Activated T-cell treated with anti-CD3 and anti-CD28 coated beads, Interleukin-2, amount 50 U/mL, for 48 hours (primary cell): ENCODE measurements at regions not wholly inside any gene's neighbourhood (a gene's known extent, or its start where the extent isn't known, plus 50 kb on each side); places are given as distances from the start of the nearest gene placed in this dataset.

Experiments used
- DNase-seq, 2 experiments: peaks; one replicate each; pipeline ENCODE4 v3.0.0-alpha.2; 2020

DNA sequence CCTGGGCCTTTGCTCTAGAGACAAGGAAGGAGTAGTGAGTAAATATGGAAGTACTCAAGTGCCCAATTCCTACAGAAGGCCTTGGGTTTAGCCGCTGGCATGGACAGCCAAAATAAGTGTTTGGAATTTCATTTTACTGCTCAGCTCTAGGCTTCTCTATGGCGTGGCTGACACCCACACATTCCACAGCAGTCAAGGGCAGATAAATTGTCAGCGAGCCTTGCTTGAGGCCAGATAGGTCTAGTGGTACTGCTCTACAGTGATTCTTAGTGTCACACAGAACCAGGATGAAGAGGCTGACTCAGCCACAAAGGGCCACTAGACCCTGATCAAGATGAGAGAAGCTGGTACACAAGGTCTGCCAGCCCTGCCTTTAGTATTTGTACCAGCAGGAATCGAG is 111.0 kb upstream of the NFIB start:
- DNase-seq: no peak

DNA sequence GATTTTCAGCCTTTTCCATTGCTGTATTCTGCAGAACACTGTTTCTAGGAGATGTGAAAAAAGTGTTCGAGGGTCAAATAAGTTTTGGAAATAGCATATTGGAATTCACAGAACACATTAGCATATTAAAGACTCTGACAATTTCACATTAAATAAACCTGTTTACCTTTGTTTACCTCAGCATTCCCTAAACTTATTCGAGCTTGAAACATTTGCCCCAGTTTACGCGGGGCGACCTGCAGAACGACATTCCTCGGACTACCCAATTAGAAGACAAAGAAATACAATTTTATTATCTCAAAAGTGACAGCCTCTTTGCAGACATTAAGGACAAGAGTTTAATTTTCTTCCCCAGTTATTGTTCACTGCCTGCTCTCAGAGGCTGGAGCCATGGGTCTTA is 110.3 kb upstream of the NFIB start:
- DNase-seq: no peak

DNA sequence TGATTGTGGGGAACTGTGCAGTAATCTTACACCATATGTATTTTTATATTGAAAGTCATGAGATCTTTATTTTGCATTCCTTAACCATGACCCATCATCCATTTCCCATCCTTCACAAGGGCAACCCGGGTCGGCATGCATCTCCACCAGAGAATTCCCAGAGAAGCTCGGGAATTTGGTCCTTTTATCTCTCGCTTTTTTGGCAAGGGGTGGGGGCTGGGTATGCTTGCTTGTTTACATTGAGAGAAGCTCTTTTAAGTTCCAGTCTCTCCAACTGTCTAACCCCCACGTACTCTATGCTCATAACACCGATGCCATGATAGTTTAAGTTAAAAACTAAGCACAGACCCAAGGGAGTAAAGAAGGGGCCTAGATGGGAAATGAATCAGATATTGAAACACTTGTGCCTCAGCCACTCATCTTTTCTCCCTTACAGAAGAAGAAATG is 109.9 kb upstream of the NFIB start:
- DNase-seq: no peak

DNA sequence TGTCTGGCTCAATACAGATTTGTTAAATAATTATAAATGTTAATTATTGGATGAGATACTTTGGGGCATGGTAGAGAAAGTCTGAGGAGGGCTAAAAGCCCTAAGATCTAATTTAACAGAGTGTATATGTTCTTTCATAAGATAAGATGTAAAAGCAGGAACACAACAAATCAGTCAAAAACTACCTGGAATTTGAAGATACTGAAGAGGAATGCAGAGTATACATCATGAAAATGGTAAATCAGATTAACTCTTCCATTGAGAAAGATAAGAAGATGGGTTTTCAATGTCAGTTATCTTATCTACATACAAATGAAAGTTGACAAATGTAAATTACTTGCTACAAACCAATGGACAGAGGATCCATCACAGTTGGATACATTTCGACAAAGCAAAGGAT is 107.3 kb upstream of the NFIB start:
- no peak for DNase-seq

DNA sequence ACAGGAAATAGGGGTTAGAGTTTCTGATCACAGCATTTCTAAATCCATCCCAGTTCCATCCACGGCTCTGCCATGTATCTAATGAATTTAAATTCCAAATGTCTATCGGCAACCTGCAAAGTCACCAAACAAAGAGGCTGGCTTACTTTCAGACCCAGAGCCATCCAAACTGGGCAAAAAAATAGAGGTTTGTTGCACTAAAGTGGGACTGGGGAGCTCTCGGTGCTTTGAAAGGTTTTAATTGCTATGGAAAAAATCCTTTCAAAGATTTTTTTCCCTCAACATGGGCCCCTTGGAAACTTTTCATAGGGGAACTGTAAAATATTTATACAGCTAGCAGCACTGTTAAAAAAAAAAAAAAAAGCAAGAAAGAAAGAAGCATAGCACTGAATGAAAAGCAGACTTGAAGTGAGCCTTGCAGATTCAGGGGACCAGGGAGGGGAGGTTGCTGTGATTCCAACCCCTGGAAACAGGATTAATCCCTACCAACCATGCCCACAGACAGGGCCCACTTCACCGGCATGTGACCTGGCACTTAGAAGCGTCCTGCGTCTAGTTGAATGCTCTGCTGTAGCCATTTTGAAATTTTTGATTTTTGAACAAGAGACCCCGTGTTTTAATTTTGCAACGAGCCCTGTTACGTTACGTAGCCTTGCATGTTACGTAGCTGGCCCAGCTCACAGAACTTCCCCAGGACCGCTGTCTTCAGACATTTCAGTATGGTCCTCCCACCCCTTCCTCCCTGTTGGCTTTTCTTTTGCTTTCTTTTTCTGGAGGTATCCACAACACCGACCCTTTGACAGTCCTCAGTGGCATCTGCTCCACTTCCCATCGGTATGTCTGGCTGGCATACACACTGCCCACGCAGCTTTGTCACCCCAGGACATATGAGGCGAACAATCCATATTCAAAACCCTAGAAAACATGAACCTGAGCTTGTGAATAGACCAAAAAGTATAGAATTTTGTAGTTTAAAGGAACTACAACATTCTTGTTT is 105.3 kb upstream of the NFIB start:
- DNase-seq: no peak

DNA sequence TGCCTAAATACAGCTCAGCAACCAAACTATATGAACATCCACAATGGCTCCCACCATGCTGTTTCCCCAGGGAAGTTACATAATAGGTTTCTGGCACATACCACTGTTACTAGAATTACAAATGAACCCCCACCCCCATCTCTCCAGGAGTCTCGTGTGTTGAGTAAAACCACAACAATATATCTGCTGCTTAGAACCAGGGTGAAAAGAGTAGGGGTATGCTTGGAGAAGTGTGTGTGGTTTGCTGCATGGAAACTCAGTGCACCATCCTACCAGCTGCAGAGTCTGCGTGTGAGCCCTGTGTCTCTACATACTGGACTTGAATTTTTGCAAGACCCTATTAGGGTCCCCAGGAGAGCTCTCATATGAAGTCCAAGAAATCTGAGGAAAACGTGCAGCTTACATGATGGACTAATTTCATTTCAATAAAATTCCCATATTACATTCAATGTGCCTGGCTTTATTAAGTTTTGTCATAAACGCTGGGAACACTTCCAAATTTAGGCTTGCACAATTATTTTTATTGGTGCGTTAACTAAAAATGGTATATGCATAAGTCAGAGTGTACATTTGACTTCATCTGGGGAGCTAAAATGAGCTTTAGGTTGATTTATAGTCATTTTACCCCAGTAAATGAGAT is 104.5 kb upstream of the NFIB start:
- no peak for DNase-seq

DNA sequence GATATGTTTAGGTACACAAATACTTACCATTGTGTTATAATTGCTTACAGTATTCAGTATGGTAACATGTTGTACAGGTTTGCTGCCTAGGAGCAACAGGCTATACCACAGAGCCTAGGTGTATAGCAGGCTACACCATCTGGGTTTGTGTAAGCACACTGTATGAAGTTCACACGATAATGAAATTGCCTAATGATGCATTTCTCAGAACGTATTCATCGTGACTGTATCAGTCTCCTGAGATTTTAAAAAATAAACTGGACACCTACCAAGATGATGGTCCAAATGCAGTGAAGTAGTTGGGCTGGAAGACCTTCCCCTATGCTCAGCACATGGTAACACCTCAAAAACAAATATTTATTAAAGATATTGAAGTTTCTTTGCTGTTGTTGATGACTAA is 103.3 kb upstream of the NFIB start:
- no peak for DNase-seq

DNA sequence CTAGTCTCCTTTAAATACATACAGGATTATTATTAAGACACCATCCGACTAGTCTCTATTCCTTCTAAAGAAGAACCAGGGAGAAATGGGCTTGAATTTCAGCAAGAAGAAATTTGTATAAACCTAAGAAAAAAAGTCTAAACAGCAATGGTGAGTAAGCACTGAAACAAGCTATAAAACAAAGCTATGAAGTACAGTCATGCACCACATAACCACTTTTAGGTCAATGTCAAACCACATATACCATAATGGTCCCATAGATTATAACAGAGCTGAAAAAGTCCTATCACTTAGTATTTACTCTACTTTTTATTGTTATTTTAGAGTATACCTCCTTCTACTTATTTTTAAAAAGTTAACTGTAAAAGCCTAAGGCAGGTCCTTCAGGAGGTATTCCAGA is 102.0 kb upstream of the NFIB start:
- DNase-seq: no peak

DNA sequence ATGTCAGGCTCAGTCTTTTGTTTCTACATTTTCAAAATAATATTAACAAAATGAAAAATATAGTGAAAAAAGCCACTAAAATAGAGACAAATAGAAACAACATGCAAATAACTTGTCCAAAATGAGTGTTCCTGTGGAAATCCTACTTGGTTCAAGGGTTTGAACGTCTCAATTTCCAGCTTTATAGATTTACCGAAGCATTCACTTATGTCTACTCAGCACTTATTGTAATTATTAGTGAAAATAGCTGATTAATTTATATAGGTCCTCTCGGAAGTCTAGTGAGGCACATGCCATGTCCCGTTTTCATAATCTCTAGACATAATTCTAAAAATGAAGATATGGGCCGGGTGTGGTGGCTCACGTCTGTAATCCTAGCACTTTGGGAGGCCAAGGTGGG is 99.9 kb upstream of the NFIB start:
- DNase-seq: no peak

DNA sequence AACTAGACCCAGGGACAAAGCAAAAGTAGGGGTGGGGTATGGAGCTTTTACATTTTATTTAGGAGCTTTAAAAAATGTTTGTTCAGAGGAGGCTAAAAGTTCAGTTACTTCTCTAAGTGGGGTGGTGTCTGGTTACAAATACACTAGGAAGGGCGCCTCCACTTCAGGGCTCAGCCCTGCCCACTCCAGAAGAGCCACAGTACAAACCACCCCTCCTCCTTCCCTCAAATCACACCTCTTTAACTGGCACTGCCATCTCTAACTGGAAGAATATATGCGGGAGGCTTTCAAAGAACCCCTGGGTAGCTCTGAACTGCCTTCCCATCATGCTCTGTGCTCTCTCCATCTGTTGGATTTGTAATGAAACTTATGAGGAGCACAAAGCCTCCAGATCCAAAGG is 98.8 kb upstream of the NFIB start:
- no peak for DNase-seq

DNA sequence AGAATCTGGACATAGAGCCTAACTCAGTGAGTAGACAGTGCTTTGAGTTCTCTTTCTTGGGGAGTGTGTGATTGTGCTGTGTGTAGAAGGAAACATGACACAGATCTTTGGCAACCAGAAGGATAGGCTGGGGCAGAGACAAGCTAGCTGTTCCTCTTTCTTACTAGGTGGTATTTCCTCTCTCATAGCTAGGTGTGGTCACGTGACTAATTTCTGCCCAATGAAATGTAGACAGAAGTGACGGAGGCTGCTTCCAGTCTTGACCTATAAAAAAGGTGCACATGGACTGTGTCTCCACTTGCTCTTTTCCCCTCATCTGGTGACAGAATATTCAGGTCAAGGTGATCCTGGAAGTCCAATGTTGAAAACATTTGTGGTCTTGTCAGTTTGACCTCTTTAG is 92.5 kb upstream of the NFIB start:
- no peak for DNase-seq

DNA sequence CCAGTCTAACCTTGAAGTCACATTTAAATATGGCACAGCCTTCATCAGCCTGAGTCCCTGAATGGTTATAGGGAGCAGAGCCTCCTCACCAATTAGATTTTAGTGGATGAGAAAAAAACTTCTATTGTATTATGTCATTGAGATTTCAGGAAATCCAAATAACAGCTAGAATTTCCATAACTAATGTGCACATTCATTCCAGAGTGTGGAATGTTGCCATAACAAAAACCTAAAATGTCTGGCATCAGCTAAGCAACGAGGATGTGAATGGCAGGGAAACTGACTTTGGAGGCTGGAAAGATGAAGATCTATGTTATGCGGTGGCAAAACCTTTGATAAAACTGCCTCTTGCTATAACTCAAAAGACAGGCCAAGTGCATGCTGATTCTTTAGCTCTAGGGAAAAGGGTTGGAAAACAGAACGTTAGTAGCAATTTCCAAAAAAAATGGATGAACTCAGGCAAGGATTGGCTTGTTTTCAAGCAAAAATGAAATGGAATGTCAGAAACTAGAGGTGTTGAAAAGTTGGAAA is 91.3 kb upstream of the NFIB start:
- no peak for DNase-seq

DNA sequence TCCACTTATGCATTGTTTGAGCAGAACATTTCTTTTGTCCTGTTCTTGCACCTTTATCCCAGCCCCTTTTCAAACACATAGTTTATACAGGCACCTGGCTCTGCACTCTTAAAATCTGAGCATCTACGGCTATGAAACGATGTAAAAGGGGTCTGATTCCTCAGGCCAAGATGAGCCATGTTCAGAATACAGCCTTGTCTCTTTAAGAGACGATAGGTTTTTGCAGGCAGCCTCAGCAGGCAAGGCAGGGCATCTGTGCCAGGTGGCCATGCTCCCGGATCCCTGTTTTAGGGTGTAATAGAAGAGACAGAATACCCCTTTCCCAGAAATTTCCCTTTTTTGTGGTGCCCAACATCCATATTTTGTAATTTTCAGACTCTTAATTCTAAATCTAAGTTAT is 89.1 kb upstream of the NFIB start:
- DNase-seq: no peak

DNA sequence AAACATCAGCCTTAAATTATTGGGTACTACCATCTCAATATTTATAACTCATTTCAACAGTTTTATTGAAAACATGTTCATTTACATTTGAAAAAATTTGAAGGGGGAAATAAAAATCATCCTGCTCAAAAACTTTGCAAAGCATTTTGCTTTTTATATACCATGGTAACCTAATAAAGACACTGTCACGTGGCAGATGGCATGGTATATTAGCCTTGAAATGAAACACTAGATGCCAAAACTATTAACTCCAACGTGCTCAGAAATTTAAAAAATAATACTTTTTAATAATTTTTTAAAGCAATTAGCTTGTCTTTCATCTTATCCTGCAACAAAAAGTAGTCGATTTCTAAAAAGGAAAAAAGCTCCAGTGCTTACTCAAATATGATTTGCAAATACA is 88.6 kb upstream of the NFIB start:
- DNase-seq: no peak

DNA sequence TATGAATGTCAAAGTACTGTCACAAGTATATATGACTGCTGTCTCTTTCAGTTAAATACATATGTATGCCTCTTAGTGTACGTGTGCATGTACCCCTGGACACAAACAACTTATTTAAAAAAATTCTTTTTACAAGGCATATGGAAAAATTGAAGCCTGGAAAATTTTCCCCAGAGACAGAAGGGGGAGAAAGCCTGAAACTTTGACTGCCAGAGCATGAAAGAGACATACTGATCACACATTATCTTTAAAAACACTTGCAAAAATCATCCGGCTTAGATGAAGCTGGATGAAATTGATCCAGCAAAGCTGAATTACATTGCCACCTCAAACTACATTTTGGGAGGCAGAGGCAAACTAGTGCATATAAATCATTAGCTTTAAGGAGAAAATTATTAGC is 88.0 kb upstream of the NFIB start:
- no peak for DNase-seq

DNA sequence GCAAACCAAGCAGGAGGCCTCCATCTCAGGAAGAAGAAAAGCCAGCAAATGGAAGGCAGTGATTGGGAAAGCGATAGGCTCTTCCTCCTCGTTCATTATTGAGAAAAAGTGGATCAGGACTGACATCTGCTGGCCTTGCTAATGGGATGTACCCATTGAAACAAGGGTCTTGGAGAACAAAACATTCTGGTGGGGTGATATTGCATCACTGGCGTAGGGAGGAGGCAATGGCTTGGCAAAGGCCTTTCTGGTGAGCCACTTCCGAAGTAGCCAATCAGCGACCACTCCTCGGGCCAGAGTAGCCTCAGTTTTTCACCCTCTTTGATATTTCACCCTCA is 86.7 kb upstream of the NFIB start:
- DNase-seq: no peak

DNA sequence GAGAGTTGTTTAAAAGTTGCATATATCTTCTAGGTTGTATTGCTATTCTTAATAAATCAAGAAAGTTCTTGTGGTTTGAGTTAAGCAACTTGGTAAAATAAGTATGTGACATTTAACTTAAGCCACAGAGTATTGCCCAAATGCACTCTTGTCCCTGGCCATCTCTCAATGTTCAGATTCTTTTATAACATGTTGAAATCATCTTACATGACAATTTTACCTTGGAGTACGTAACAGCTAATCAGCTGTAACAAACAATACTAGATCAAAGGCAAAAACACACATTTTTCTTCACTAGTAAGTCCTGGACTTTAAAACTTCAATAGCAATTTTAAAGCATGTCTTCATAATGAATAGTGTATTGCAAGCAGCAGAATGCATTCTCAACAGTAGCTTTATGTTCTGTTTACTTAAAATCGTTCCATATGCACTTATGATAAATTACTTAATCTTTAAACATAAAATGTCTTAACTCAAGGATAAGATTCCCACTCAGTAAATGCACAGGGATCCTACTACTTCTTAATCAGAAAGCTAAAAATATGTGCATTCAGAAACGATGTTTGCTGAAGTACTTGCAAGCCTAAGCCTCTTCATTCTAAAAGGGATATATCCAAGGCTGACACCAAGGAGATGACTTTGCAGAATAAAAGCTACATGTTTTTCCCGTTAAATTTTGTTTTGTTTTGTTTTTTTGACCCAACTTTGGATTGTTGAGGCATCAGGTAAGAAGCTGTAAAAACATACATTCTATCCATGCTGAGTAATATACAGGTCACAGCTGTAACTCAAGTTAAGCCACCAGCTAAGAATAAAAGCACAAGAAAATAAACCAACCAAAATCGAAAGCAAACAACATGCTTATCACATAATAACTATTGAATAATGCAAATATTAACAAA is 86.1 kb upstream of the NFIB start:
- no peak for DNase-seq

DNA sequence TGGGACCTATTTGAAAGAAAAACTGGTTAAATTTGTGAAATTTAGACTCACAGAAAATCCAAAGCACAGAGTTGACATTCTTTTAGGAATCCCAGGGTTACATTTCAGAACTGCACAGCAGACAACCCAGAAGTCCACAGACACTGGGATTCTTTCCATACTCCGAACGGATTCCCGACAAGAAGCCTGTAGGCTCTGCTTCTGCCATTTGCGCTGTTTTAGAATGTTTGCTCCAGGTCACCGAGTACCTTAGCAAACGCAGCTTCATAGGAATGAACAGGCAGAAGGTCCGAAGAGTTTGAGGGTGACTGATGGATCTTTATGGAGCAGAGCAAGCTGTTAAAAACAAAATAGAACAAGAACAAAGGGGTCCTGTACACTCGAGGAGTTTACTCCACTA is 84.5 kb upstream of the NFIB start:
- DNase-seq: no peak

DNA sequence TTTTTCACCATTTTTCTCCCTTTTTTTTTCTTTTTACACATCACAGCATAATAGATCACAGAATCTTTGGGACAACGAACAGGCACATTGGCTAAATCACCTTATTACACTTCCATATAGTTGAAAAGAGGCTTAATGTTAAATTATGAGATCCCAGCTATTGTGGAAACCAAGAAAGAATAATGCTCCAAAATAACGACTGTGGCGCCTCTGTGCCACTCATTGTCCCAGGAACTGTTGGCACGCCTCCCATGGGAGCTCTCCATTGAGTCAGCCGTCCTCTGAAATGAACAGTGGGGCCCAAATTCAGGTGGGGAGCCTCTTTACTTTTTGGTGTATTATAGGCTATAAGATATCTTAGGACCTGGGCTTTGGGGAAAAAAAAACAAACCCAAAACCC is 82.2 kb upstream of the NFIB start:
- no peak for DNase-seq

DNA sequence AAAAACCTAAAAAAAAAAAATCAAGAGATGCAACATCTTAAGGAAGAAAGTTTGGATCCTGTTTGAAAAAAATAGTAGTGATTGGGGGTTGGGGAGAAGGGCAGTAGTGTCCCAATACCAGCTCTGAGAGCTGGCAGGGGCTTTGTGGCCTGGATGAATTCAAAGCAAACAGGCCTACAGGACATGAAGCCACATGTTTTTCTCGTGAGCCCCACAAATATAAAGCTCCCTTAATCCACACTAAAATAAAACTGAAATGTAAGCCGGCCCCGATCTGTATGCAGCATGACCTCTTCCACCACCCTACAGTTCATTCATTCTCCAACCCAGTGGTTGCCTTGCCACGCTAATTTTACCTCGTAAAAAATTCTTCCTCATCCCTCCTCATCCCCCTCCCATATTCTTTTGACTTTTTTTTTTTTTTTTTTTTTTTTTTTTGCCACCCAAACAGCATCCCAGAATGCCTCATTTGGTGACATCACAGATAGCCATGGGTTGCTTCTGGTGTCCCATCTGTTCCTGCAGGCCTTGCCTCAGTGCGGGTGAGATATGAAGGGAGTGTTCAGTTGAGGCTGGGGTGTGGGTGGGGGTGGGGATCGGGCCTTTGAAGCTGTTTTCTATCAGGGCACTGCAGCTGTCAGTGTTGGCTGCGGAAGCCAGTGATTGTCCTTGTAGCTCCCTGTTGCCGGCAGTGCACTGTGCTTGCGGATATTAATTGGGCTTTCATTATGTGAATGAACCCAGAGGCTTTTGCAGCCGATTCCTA is 81.6 kb upstream of the NFIB start:
- DNase-seq: no peak

DNA sequence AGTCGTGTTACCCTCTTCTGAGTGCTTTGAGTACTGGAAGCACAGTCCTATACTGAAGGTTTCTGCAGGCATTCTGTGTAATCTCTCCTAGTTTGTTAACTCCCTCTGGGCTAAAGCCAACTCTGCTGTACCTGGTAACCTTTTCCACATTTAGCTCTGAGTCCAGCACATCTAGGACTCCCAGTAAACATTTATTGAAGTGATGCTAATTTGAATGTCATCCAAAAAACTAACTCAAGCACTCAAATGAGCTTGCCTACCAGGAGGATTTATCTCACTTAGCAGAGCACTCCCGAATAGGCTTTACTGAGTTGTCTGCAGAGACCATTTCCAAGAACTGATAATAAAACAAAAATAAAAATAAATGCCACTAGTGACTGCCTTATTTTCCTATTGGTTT is 79.5 kb upstream of the NFIB start:
- no peak for DNase-seq

DNA sequence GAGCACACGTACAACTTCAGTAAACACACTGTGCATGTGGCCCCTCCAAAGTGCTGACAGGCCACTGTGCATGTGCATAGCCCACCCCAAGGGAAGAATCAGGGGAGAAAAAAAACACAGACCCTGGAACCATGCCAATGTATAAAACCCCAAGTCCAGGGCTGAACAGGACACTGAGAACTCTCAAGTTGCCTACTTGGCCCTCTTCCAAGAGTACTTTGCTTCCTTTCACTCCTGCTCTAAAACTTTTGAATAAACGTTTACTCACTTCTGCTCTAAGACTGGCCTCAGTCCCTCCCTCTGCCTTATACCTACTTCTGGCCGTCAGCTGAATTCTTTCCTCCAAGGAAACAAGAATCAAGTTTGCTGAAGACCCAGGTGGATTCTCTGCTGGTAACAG is 77.7 kb upstream of the NFIB start:
- DNase-seq: no peak

DNA sequence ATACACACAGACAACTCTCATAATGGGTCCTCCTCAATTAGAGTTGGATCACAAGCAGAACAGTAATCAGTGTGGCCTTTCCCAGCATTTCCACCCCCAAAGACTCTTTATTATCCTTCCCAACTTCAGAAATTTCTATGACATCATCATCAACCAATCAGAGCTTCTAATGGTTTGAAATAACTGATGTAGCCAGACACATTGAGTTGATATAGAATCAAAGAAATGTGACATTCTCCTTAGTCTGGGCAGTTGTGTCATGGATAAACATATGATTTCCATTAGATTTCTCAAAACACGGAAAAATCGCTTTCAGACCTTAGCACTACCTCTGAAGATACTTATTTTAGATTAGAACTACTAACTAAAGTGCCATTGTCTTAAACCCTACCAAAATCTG is 75.7 kb upstream of the NFIB start:
- DNase-seq: no peak
